HG02938 (cell line): ENCODE measurements at regions not wholly inside any gene's neighbourhood (a gene's known extent, or its start where the extent isn't known, plus 50 kb on each side); places are given as distances from the start of the nearest gene placed in this dataset.

Source experiments
- ATAC-seq: cut with Tn5 transposase; IDR thresholded peaks from one replicate; pipeline ENCODE4 v1.9.1; 2021; ENCODE audit warnings: mild to moderate bottlenecking, moderate library complexity; ENCODE audit not compliant: unreplicated experiment

- no peak for ATAC-seq
These were observed 259.3 kb downstream of the SOX11 start for GRCh38 chr2:5951471-5951870.

- ATAC-seq = no peak
These were observed 261.3 kb downstream of the SOX11 start for GRCh38 chr2:5953525-5953924.

GRCh38 chr2:5954509-5954908, 262.3 kb downstream of the SOX11 start:
- no peak for ATAC-seq

- no peak for ATAC-seq
These were observed 263.7 kb downstream of the SOX11 start for GRCh38 chr2:5955921-5956320.

- no peak for ATAC-seq
These were observed 267.9 kb downstream of the SOX11 start for GRCh38 chr2:5959836-5960820.

GRCh38 chr2:5967506-5967905, 275.3 kb downstream of the SOX11 start:
- no peak for ATAC-seq

- no peak for ATAC-seq
These were observed 277.1 kb downstream of the SOX11 start for GRCh38 chr2:5969303-5969702.

GRCh38 chr2:5970347-5970746, 278.2 kb downstream of the SOX11 start:
- ATAC-seq = no peak

GRCh38 chr2:5974477-5974876, 282.3 kb downstream of the SOX11 start:
- ATAC-seq = no peak

GRCh38 chr2:5975401-5975800, 283.2 kb downstream of the SOX11 start:
- no peak for ATAC-seq

- no peak for ATAC-seq
These were observed 284.4 kb downstream of the SOX11 start for GRCh38 chr2:5976531-5977065.

GRCh38 chr2:5977477-5977876, 285.3 kb downstream of the SOX11 start:
- no peak for ATAC-seq

- ATAC-seq = no peak
These were observed 286.1 kb downstream of the SOX11 start for GRCh38 chr2:5978131-5978751.

GRCh38 chr2:5980450-5981190, 288.4 kb downstream of the SOX11 start:
- ATAC-seq = no peak

GRCh38 chr2:5982193-5982902, 290.2 kb downstream of the SOX11 start:
- ATAC-seq = no peak

GRCh38 chr2:5982903-5983265, 290.7 kb downstream of the SOX11 start:
- no peak for ATAC-seq

- ATAC-seq = no peak
These were observed 291.5 kb downstream of the SOX11 start for GRCh38 chr2:5983511-5984272.

- no peak for ATAC-seq
These were observed 292.1 kb downstream of the SOX11 start for GRCh38 chr2:5984273-5984655.

GRCh38 chr2:5984946-5985345, 292.8 kb downstream of the SOX11 start:
- no peak for ATAC-seq
